ENCODE measurements at regions not wholly inside any gene's neighbourhood (a gene's known extent, or its start where the extent isn't known, plus 50 kb on each side); places are given as distances from the start of the nearest gene placed in this dataset.

DNA sequence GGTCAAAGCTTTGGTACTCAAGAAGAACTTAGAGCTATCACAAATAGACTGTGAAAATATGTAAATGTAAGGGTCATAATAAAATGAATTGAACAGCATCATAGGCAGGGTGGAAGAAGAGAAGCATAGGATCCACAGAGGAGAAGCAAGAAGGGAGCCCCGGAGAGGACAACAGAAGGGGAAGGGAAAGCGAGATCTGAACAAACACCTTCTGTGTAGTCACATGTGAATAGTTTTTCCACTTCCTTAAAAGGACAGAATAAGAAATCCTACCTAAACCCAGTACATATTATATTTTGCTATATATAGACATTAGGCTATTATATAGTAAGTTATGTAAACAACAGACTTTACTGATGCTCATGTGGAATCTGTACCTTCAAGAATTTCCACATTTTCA, 160.2 kb downstream of the DKK1 start:
- TF ChIP-seq EP300 (IDR thresholded peaks at IDR 0.05; ENCODE audit: low read depth) (no peak), POLR2AphosphoS5 (IDR thresholded peaks at IDR 0.05) (no peak)
- Histone ChIP-seq H3K27ac (no peak overlapping the region), H3K4me3 (no peak overlapping the region), H3K27me3 (no peaks in the 10 kb centered on the region), H3K4me1 (no peaks in the 10 kb centered on the region), H3K9me3 (no peaks in the 10 kb centered on the region), H3K36me3 (no peaks in the 10 kb centered on the region)
- 67 to 85% methylated on average over 2 of the region's 2 CpGs for whole genome bisulfite sequencing, 2 donors (ENCODE audit: low coverage in 1 of 2)
- in situ Hi-C loops (cut with MboI; ENCODE audit: low pct_ligation_motif_present in 1 of 4, low pct_unique_long_range_greater_than_20kb in 1 of 4, low sequenced_read_pairs in 3 of 4) (no loop called here), intact Hi-C loops (cut with DNase I; ENCODE audit: low total_unique reads) (no loop called here)
- no peak for DNase-seq

DNA sequence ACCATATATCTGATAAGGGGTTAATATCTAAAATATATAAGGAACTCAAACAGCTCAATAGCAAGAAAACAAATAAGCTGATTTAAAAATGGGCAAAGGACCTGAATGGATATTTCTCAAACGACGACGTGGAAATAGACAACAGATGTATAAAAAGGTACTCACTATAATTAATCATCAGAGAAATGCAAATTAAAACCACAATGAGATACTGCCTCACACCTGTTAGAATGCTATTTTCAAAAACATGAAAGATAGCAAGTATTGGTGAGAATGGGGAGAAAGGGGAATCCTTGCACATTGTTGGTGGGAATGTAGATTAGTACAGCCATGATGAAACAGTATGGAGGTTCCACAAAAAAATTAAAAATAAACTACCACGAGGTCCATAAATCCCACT, 163.2 kb downstream of the DKK1 start:
- Histone ChIP-seq H3K9me3 (no peaks in the 10 kb centered on the region), H3K27ac (no peak overlapping the region), H3K27me3 (no peaks in the 10 kb centered on the region), H3K4me1 (no peaks in the 10 kb centered on the region), H3K36me3 (no peaks in the 10 kb centered on the region), H3K4me3 (no peak overlapping the region)
- in situ Hi-C loops (cut with MboI; ENCODE audit: low pct_ligation_motif_present in 1 of 4, low pct_unique_long_range_greater_than_20kb in 1 of 4, low sequenced_read_pairs in 3 of 4), result no loop called here
- TF ChIP-seq EP300 (IDR thresholded peaks at IDR 0.05; ENCODE audit: low read depth) (no peak), CTCF (IDR thresholded peaks at IDR 0.05) (no peak), POLR2AphosphoS5 (IDR thresholded peaks at IDR 0.05) (no peak), POLR2A (IDR thresholded peaks at IDR 0.05) (no peak)
- no peak for DNase-seq
- intact Hi-C loops (cut with DNase I; ENCODE audit: low total_unique reads), result no loop called here
- WGBS, 2 donors (ENCODE audit: low coverage in 1 of 2), result 75 to 83% methylated on average over 4 of the region's 4 CpGs

- intact Hi-C loops (cut with DNase I; ENCODE audit: low total_unique reads) (no loop called here), in situ Hi-C loops (cut with MboI; ENCODE audit: low pct_ligation_motif_present in 1 of 4, low pct_unique_long_range_greater_than_20kb in 1 of 4, low sequenced_read_pairs in 3 of 4) (no loop called here)
- H3K4me3 ChIP-seq, result no peak overlapping the region
- H3K4me1 ChIP-seq, result no peaks in the 10 kb centered on the region
- TF ChIP-seq POLR2AphosphoS5 (IDR thresholded peaks at IDR 0.05) (no peak), POLR2A (IDR thresholded peaks at IDR 0.05) (no peak), CTCF (IDR thresholded peaks at IDR 0.05) (no peak), EP300 (IDR thresholded peaks at IDR 0.05; ENCODE audit: low read depth) (no peak)
- no peaks in the 10 kb centered on the region for H3K9me3 ChIP-seq
- H3K36me3 ChIP-seq, result no peaks in the 10 kb centered on the region
- H3K27ac ChIP-seq, result no peak overlapping the region
- DNase-seq, result no peak
- no peaks in the 10 kb centered on the region for H3K27me3 ChIP-seq
- WGBS, 2 donors (ENCODE audit: low coverage in 1 of 2), result 66 to 72% methylated on average over 3 of the region's 3 CpGs
Measured at GRCh38 chr10:52479567-52479966, 165.5 kb downstream of the DKK1 start.

DNA sequence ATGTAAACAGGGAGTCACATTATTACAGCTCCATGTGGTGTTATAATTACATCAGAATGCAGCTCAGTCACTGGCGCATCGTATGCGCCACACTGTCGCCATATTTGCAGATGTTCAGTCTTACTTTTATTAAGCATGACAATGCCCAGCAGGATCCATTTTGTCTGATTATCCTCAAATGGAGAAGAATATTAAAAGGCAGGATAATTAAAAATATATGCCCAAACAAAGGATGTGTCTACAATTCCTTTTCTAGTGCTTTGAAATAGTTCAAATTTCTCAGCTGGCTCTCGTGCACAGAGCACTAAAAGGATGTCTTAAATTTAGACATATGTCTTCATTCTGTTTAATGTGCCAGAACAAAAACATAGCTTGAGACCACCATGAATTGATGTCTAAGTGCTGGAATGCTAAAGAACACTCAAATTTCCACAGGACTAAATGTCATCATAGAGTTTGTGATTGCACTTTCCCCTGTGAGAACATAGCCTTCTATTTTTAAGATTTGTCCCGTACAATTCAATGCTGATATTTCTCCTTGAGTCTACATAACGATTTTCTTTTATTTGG, 168.0 kb downstream of the DKK1 start:
- no peaks in the 10 kb centered on the region for H3K36me3 ChIP-seq
- no peaks in the 10 kb centered on the region for H3K27me3 ChIP-seq
- H3K4me3 ChIP-seq, result no peak overlapping the region
- WGBS, 2 donors (ENCODE audit: low coverage in 1 of 2), result 83 to 90% methylated on average over 7 of the region's 7 CpGs
- intact Hi-C loops (cut with DNase I; ENCODE audit: low total_unique reads) (loop anchor here (10.0 kb wide), 1 partner anchor 167 kb away; the partner anchor contains the start of gene DKK1), in situ Hi-C loops (cut with MboI; ENCODE audit: low pct_ligation_motif_present in 1 of 4, low pct_unique_long_range_greater_than_20kb in 1 of 4, low sequenced_read_pairs in 3 of 4) (loop anchor here in 2 of 4 donors (10.0 kb wide), 1 partner anchor 167 kb away; the partner anchor contains the start of gene DKK1 (in 2 of the 2))
- no peaks in the 10 kb centered on the region for H3K4me1 ChIP-seq
- H3K27ac ChIP-seq, result no peak overlapping the region
- DNase-seq, result no peak
- H3K9me3 ChIP-seq, result no peaks in the 10 kb centered on the region
- TF ChIP-seq EP300 (IDR thresholded peaks at IDR 0.05; ENCODE audit: low read depth), result no peak
- no peak for TF ChIP-seq POLR2A (IDR thresholded peaks at IDR 0.05)
- no peak for TF ChIP-seq CTCF (IDR thresholded peaks at IDR 0.05)

GRCh38 chr10:52483587-52483986, 169.5 kb downstream of the DKK1 start:
- Histone ChIP-seq H3K27ac (no peak overlapping the region), H3K4me3 (no peak overlapping the region), H3K4me1 (no peaks in the 10 kb centered on the region), H3K36me3 (no peaks in the 10 kb centered on the region), H3K9me3 (no peaks in the 10 kb centered on the region), H3K27me3 (no peaks in the 10 kb centered on the region)
- TF ChIP-seq POLR2AphosphoS5 (IDR thresholded peaks at IDR 0.05), result no peak
- no peak for TF ChIP-seq POLR2A (IDR thresholded peaks at IDR 0.05)
- TF ChIP-seq EP300 (IDR thresholded peaks at IDR 0.05; ENCODE audit: low read depth), result no peak
- no peak for TF ChIP-seq CTCF (IDR thresholded peaks at IDR 0.05)
- DNase-seq, result no peak
- intact Hi-C loops (cut with DNase I; ENCODE audit: low total_unique reads), result loop anchor here (10.0 kb wide), 1 partner anchor 169 kb away; the partner anchor contains the start of gene DKK1
- in situ Hi-C loops (cut with MboI; ENCODE audit: low pct_ligation_motif_present in 1 of 4, low pct_unique_long_range_greater_than_20kb in 1 of 4, low sequenced_read_pairs in 3 of 4), result loop anchor here in 2 of 4 donors (10.0 kb wide), 1 partner anchor 169 kb away; the partner anchor contains the start of gene DKK1 (in 2 of the 2)
- 72 to 74% methylated on average over 3 of the region's 3 CpGs for WGBS, 2 donors (ENCODE audit: low coverage in 1 of 2)

Measured in transverse colon (tissue), 4 donors.